ENCODE measurements at regions not wholly inside any gene's neighbourhood (a gene's known extent, or its start where the extent isn't known, plus 50 kb on each side); places are given as distances from the start of the nearest gene placed in this dataset.

DNA sequence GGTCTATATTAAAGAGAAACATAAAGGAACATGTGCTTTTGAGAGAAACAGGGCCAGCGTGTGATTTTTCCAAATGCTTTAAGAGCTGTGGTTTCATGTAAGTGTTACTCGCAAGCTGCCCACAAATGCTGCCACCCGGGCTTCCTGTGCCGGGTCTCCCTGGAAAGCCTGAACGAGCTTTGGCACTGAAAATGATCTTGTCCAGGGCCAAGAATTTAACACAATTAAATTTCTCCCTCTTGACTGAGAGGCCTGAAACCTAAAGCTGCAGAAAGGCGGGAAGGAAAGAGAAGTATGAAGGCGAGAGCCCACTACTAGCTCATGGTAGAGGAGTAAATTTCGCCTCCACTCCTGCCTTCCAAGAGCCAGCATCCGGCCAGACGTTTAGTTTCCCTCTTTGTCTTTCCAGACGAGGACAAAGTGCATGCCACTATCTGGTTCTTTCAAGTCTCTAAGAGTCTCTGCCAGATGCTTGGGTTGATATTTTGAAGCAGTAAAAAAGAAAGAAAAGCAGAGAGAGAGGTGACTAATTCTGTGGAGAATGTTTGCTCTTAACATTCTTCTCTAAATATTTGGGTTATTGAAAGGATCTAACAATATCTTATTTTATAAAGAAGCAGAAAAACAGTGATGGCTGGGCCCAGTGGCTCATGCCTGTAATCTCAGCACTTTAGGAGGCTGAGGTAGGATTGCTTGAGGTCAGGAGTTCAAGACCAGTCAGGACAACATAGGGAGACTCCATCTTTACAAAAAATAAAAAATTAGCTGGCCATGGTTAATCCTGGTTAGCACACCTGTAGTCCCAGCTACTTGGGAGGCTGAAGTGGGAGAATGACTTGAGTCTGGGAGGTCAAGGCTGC lies 100.0 kb upstream of the HNRNPU start:
- no peak overlapping the region for H3K27ac Mint-ChIP-seq
- H3K4me3 Mint-ChIP-seq: no peak overlapping the region
- Histone ChIP-seq H4K20me1 (replicated peaks; ENCODE audit: insufficient read depth) (no peaks in the 10 kb centered on the region), H2AFZ (peak overlapping the region; percentile 53; the same call in 1 of the 2 replicates), H3K4me1 (ENCODE audit: insufficient read depth) (peaks cover 18% of the 10 kb centered on the region), H3K9me2 (ENCODE audit: insufficient read depth) (no peaks in the 10 kb centered on the region), H3K27ac (ENCODE audit: low read depth) (peak overlapping the region; percentile 34; the same call in 1 of the 2 replicates), H3K4me2 (no peak overlapping the region), H3K27me3 (ENCODE audit: insufficient read depth) (no peaks in the 10 kb centered on the region), H3K79me2 (replicated peaks; ENCODE audit: insufficient read depth) (no peaks in the 10 kb centered on the region), H3F3A (replicated peaks; ENCODE audit: low read depth) (no peaks in the 10 kb centered on the region), H3K36me3 (ENCODE audit: insufficient read depth) (no peaks in the 10 kb centered on the region), H3K4me3 (no peak overlapping the region)
- ATAC-seq (peak; percentile 40; the same call in 2 of the 3 replicates), DNase-seq (ENCODE audit: low spot score) (peak; percentile 47)
- TF ChIP-seq EZH2 (IDR thresholded peaks at IDR 0.05; ENCODE audit: low read depth, unreplicated experiment) (no peak), EZH2phosphoT487 (IDR thresholded peaks at IDR 0.05; ENCODE audit: unreplicated experiment) (no peak), STAT1 (IDR thresholded peaks at IDR 0.05; ENCODE audit: unreplicated experiment) (no peak)
- TF ChIP-seq, protein P1, sequence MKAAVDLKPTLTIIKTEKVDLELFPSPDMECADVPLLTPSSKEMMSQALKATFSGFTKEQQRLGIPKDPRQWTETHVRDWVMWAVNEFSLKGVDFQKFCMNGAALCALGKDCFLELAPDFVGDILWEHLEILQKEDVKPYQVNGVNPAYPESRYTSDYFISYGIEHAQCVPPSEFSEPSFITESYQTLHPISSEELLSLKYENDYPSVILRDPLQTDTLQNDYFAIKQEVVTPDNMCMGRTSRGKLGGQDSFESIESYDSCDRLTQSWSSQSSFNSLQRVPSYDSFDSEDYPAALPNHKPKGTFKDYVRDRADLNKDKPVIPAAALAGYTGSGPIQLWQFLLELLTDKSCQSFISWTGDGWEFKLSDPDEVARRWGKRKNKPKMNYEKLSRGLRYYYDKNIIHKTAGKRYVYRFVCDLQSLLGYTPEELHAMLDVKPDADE (IDR thresholded peaks at IDR 0.05): no peak
- TF ChIP-seq, protein P2, sequence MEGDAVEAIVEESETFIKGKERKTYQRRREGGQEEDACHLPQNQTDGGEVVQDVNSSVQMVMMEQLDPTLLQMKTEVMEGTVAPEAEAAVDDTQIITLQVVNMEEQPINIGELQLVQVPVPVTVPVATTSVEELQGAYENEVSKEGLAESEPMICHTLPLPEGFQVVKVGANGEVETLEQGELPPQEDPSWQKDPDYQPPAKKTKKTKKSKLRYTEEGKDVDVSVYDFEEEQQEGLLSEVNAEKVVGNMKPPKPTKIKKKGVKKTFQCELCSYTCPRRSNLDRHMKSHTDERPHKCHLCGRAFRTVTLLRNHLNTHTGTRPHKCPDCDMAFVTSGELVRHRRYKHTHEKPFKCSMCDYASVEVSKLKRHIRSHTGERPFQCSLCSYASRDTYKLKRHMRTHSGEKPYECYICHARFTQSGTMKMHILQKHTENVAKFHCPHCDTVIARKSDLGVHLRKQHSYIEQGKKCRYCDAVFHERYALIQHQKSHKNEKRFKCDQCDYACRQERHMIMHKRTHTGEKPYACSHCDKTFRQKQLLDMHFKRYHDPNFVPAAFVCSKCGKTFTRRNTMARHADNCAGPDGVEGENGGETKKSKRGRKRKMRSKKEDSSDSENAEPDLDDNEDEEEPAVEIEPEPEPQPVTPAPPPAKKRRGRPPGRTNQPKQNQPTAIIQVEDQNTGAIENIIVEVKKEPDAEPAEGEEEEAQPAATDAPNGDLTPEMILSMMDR (conservative IDR thresholded peaks at IDR 0.05; ENCODE audit: low read depth in 2 of 2): no peak
- TF ChIP-seq, protein P3, sequence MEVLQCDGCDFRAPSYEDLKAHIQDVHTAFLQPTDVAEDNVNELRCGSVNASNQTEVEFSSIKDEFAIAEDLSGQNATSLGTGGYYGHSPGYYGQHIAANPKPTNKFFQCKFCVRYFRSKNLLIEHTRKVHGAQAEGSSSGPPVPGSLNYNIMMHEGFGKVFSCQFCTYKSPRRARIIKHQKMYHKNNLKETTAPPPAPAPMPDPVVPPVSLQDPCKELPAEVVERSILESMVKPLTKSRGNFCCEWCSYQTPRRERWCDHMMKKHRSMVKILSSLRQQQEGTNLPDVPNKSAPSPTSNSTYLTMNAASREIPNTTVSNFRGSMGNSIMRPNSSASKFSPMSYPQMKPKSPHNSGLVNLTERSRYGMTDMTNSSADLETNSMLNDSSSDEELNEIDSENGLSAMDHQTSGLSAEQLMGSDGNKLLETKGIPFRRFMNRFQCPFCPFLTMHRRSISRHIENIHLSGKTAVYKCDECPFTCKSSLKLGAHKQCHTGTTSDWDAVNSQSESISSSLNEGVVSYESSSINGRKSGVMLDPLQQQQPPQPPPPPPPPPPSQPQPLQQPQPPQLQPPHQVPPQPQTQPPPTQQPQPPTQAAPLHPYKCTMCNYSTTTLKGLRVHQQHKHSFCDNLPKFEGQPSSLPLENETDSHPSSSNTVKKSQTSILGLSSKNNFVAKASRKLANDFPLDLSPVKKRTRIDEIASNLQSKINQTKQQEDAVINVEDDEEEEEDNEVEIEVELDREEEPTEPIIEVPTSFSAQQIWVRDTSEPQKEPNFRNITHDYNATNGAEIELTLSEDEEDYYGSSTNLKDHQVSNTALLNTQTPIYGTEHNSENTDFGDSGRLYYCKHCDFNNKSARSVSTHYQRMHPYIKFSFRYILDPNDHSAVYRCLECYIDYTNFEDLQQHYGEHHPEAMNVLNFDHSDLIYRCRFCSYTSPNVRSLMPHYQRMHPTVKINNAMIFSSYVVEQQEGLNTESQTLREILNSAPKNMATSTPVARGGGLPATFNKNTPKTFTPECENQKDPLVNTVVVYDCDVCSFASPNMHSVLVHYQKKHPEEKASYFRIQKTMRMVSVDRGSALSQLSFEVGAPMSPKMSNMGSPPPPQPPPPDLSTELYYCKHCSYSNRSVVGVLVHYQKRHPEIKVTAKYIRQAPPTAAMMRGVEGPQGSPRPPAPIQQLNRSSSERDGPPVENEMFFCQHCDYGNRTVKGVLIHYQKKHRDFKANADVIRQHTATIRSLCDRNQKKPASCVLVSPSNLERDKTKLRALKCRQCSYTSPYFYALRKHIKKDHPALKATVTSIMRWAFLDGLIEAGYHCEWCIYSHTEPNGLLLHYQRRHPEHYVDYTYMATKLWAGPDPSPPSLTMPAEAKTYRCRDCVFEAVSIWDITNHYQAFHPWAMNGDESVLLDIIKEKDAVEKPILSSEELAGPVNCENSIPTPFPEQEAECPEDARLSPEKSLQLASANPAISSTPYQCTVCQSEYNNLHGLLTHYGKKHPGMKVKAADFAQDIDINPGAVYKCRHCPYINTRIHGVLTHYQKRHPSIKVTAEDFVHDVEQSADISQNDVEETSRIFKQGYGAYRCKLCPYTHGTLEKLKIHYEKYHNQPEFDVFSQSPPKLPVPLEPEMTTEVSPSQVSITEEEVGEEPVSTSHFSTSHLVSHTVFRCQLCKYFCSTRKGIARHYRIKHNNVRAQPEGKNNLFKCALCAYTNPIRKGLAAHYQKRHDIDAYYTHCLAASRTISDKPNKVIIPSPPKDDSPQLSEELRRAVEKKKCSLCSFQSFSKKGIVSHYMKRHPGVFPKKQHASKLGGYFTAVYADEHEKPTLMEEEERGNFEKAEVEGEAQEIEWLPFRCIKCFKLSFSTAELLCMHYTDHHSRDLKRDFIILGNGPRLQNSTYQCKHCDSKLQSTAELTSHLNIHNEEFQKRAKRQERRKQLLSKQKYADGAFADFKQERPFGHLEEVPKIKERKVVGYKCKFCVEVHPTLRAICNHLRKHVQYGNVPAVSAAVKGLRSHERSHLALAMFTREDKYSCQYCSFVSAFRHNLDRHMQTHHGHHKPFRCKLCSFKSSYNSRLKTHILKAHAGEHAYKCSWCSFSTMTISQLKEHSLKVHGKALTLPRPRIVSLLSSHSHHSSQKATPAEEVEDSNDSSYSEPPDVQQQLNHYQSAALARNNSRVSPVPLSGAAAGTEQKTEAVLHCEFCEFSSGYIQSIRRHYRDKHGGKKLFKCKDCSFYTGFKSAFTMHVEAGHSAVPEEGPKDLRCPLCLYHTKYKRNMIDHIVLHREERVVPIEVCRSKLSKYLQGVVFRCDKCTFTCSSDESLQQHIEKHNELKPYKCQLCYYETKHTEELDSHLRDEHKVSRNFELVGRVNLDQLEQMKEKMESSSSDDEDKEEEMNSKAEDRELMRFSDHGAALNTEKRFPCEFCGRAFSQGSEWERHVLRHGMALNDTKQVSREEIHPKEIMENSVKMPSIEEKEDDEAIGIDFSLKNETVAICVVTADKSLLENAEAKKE (CRISPR knock-in tag; IDR thresholded peaks at IDR 0.05): no peak
- H3K36me3 Mint-ChIP-seq (ENCODE audit: low read depth): no peaks in the 10 kb centered on the region; the same call in 2 of the 3 replicates
- H3K4me1 Mint-ChIP-seq: peaks cover 28% of the 10 kb centered on the region
- peaks cover 2% of the 10 kb centered on the region for H3K27me3 Mint-ChIP-seq (ENCODE audit: insufficient read depth, low read depth, poor library complexity)
- no peaks in the 10 kb centered on the region for H3K9me3 Mint-ChIP-seq
